GM12878 (cell line): ENCODE measurements at regions not wholly inside any gene's neighbourhood (a gene's known extent, or its start where the extent isn't known, plus 50 kb on each side); places are given as distances from the start of the nearest gene placed in this dataset.

Experiments
- ATAC-seq: fragments of 200-7000 bp; cut with Tn5 transposase; 3 replicates; pipeline ENCODE4 v1.9.1; 2020; ENCODE audit warnings: mild to moderate bottlenecking, moderate library complexity
- BruUV-seq: library from RNA; stranded (reverse); fragments of 400-500 nt; replicated peaks from 2 replicates; lab custom pipeline; 2021; lab: Mats Ljungman, UMichigan
- CTCF ChIA-PET: fragments of 300-600 bp; sonication (Branson Sonifier 250); formaldehyde crosslinking; extraction: SDS; loops from one replicate; lab custom pipeline; 2021; ENCODE audit warnings: inconsistent platforms; lab: Yijun Ruan, JAX
- POLR2A ChIA-PET: fragments of 350-600 bp; formaldehyde crosslinking; extraction: SDS; loops from one replicate; lab custom pipeline; 2021; ENCODE audit warnings: inconsistent platforms; lab: Charles Lee
- RAD21 ChIA-PET: fragments of 300-600 bp; sonication (Branson Sonifier 250); formaldehyde crosslinking; loops from one replicate; lab custom pipeline; 2023; ENCODE audit warnings: antibody characterized with exemption; ENCODE audit not compliant: unreplicated experiment; lab: Charles Lee
- SMC1A ChIA-PET: fragments of 300-600 bp; sonication (Branson Sonifier 250); formaldehyde crosslinking; loops from one replicate; lab custom pipeline; 2023; ENCODE audit not compliant: unreplicated experiment, uncharacterized antibody; lab: Charles Lee
- DNase-seq: peaks from one replicate; pipeline ENCODE4 v3.0.0-alpha.2; 2011; ENCODE audit warnings: low read depth, low spot score
- FAIRE-seq: peaks from 3 replicates; lab custom pipeline; 2011; peaks lifted over from hg19 to GRCh38; lab: Jason Lieb, UNC
- H2AFZ ChIP-seq: 2 replicates; pipeline ENCODE4 v1.6.0; 2011; ENCODE audit warnings: low read depth, low read length, control low read depth; ENCODE audit not compliant: control insufficient read depth
- H3K27ac ChIP-seq: 2 replicates; pipeline ENCODE4 v1.5.1; 2011; ENCODE audit warnings: control low read depth; ENCODE audit not compliant: control insufficient read depth, insufficient read depth
- H3K27me3 ChIP-seq, 2 experiments: replicated peaks in 1 of 2; 2 replicates each; pipeline versions ENCODE4 v1.6.0 to v1.6.1; 2011; ENCODE audit warnings: low read length in 1 of 2; ENCODE audit not compliant: control insufficient read depth in 2 of 2, insufficient read depth in 2 of 2
- H3K36me3 ChIP-seq, 2 experiments: 2 replicates each; pipeline ENCODE4 v1.5.1; 2011; ENCODE audit warnings: low read length in 1 of 2; ENCODE audit not compliant: control insufficient read depth in 2 of 2, insufficient read depth in 2 of 2
- H3K4me1 ChIP-seq: 2 replicates; pipeline ENCODE4 v1.6.1; 2011; ENCODE audit warnings: mild to moderate bottlenecking, low read length, moderate library complexity, mixed read lengths; ENCODE audit not compliant: control insufficient read depth, insufficient read depth
- H3K4me2 ChIP-seq: 2 replicates; pipeline ENCODE4 v1.6.0; 2011; ENCODE audit warnings: control low read depth; ENCODE audit not compliant: control insufficient read depth, insufficient read depth
- H3K4me3 ChIP-seq: fragments of 200-600 bp; sonication (generic); 2 replicates; pipeline ENCODE4 v1.5.1; 2016
- H3K79me2 ChIP-seq: 2 replicates; pipeline ENCODE4 v1.6.0; 2011; ENCODE audit warnings: low read length; ENCODE audit not compliant: control insufficient read depth, insufficient read depth
- H3K9ac ChIP-seq: 2 replicates; pipeline ENCODE4 v1.8.0; 2011; ENCODE audit warnings: low read length, control low read depth, mixed read lengths; ENCODE audit not compliant: control insufficient read depth, insufficient read depth
- H3K9me3 ChIP-seq: replicated peaks from 3 replicates; pipeline ENCODE4 v1.5.1; 2011; ENCODE audit warnings: mild to moderate bottlenecking, low read length; ENCODE audit not compliant: control insufficient read depth, insufficient read depth
- H4K20me1 ChIP-seq: 2 replicates; pipeline ENCODE4 v1.6.0; 2011; ENCODE audit not compliant: control insufficient read depth, insufficient read depth
- CBX3 ChIP-seq: fragments of 200-600 bp; sonication (generic); IDR thresholded peaks from 2 replicates; pipeline ENCODE4 v1.6.1; 2016; ENCODE audit warnings: low read depth, borderline replicate concordance
- ESRRA ChIP-seq: IDR thresholded peaks from 2 replicates; pipeline ENCODE4 v1.6.1; 2012; ENCODE audit warnings: mild to moderate bottlenecking, low read length, improper control_type of control experiment
- FOXK2 ChIP-seq: fragments of 450-650 bp; IDR thresholded peaks from 2 replicates; pipeline ENCODE4 v1.6.1; 2017; ENCODE audit warnings: mild to moderate bottlenecking, moderate library complexity
- FOXM1 ChIP-seq: IDR thresholded peaks from 2 replicates; pipeline ENCODE4 v1.6.1; 2012; ENCODE audit warnings: low read depth, mild to moderate bottlenecking, inconsistent platforms, low read length, moderate library complexity
- HDGF ChIP-seq: fragments of 450-650 bp; IDR thresholded peaks from 2 replicates; pipeline ENCODE4 v1.6.1; 2016; ENCODE audit warnings: antibody characterized with exemption
- RELA ChIP-seq: fragments of 450-650 bp; IDR thresholded peaks from 2 replicates; pipeline ENCODE4 v1.8.0; 2014; ENCODE audit warnings: borderline replicate concordance; ENCODE audit not compliant: partially characterized antibody
- SMAD1 ChIP-seq: fragments of 450-650 bp; IDR thresholded peaks from 2 replicates; pipeline ENCODE4 v1.6.1; 2018; ENCODE audit warnings: mild to moderate bottlenecking, low read depth; ENCODE audit not compliant: partially characterized antibody
- SRF ChIP-seq, 2 experiments: IDR thresholded peaks; 2 replicates each; pipeline ENCODE4 v1.6.1; 2011; ENCODE audit warnings: low read depth in 2 of 2, low read length in 2 of 2, mild to moderate bottlenecking in 1 of 2, moderate library complexity in 1 of 2
- ZBTB11 ChIP-seq: fragments of 450-650 bp; formaldehyde crosslinking; IDR thresholded peaks from 2 replicates; pipeline ENCODE4 v1.5.0; 2022; ENCODE audit warnings: mild to moderate bottlenecking, missing genetic modification characterization
- ZNF274 ChIP-seq: IDR thresholded peaks from one replicate; pipeline ENCODE4 v1.8.0; 2011; ENCODE audit not compliant: insufficient read length, insufficient read depth
- ZSCAN29 ChIP-seq: fragments of 450-650 bp; IDR thresholded peaks from 2 replicates; pipeline ENCODE4 v1.6.1; 2017; ENCODE audit warnings: mild to moderate bottlenecking, moderate library complexity
- WGBS: methylation state at CpG from one replicate; pipeline ENCODE4 v1.1.6; 2016; ENCODE audit warnings: low lambda C conversion rate; ENCODE audit not compliant: insufficient replicate concordance, insufficient coverage; ENCODE audit errors: missing lambda C conversion rate; 5-methylcytosine and 5-hydroxymethylcytosine counted together
- in situ Hi-C: fragments of 300-500 bp; cut with MboI; formaldehyde crosslinking; loops from 9 replicates; pipeline ENCODE4 v1.14.3; 2018; ENCODE audit warnings: mixed read lengths
- intact Hi-C: fragments of 100-400 bp; cut with micrococcal nuclease; formaldehyde crosslinking; loops from one replicate; pipeline ENCODE4 v1.14.2; 2022; ENCODE audit not compliant: unreplicated experiment
- TF ChIP-seq, protein P1 (sequence below): fragments of 450-650 bp; IDR thresholded peaks from 2 replicates; pipeline ENCODE4 v1.6.1; 2016; ENCODE audit warnings: mild to moderate bottlenecking
- TF ChIP-seq, protein P2 (sequence below): IDR thresholded peaks from 2 replicates; pipeline ENCODE4 v1.6.1; 2012; ENCODE audit warnings: low read length, inconsistent platforms

- H3K4me3 ChIP-seq: no peak overlapping the region
- ChIA-PET POLR2A (no interaction called here), RAD21 (no interaction called here), SMC1A (interaction anchor here (0.7 kb wide), 1 partner anchor 877 kb away, joined by 3 read pairs; no protein-coding TSS in a partner anchor), CTCF (no interaction called here)
- H3K4me2 ChIP-seq: no peak overlapping the region
- no peak for TF ChIP-seq ZSCAN29
- TF ChIP-seq SRF (IDR thresholded peaks at IDR 0.05; ENCODE audit: low read depth in 2 of 2, low read length in 2 of 2): no peak
- no peaks in the 10 kb centered on the region for H3K4me1 ChIP-seq
- H3K36me3 ChIP-seq: no peaks in the 10 kb centered on the region
- no peaks in the 10 kb centered on the region for H4K20me1 ChIP-seq
- BruUV-seq: no TSS peak
- ATAC-seq (no peak), FAIRE-seq (no peak), DNase-seq (no peak)
- no peak overlapping the region for H3K9ac ChIP-seq
- H3K79me2 ChIP-seq: no peaks in the 10 kb centered on the region
- in situ Hi-C loops: no loop called here
- intact Hi-C loops: no loop called here
- no peak overlapping the region for H3K27ac ChIP-seq
- H2AFZ ChIP-seq: no peak overlapping the region
- 37% methylated on average over 7 of the region's 7 CpGs for WGBS
- H3K9me3 ChIP-seq: no peaks in the 10 kb centered on the region
- H3K27me3 ChIP-seq: no peaks in the 10 kb centered on the region
Observed at GRCh38 chr2:22850310-22850709, 534.7 kb upstream of the KLHL29 start.

- Histone ChIP-seq H4K20me1 (no peaks in the 10 kb centered on the region), H2AFZ (no peak overlapping the region), H3K36me3 (no peaks in the 10 kb centered on the region), H3K4me2 (no peak overlapping the region), H3K9me3 (no peaks in the 10 kb centered on the region), H3K4me1 (no peaks in the 10 kb centered on the region), H3K4me3 (no peak overlapping the region), H3K9ac (no peak overlapping the region), H3K27ac (no peak overlapping the region), H3K79me2 (no peaks in the 10 kb centered on the region), H3K27me3 (no peaks in the 10 kb centered on the region)
- in situ Hi-C loops (no loop called here), intact Hi-C loops (no loop called here)
- FAIRE-seq (no peak), DNase-seq (no peak), ATAC-seq (no peak)
- 8% methylated on average over 3 of the region's 3 CpGs for WGBS
- ChIA-PET SMC1A (no interaction called here), RAD21 (no interaction called here), CTCF (interaction anchor here (1.6 kb wide), 1 partner anchor 11 kb away, joined by 4 read pairs; no protein-coding TSS in a partner anchor), POLR2A (no interaction called here)
- no TSS peak for BruUV-seq
- TF ChIP-seq ZBTB11 (CRISPR knock-in tag) (no peak), ZNF274 (no peak), HDGF (no peak), FOXK2 (no peak), RELA (no peak), CBX3 (no peak), SRF (IDR thresholded peaks at IDR 0.05; ENCODE audit: low read depth in 2 of 2, low read length in 2 of 2) (no peak), ESRRA (no peak), SMAD1 (no peak), FOXM1 (no peak)
- TF ChIP-seq, protein P1, sequence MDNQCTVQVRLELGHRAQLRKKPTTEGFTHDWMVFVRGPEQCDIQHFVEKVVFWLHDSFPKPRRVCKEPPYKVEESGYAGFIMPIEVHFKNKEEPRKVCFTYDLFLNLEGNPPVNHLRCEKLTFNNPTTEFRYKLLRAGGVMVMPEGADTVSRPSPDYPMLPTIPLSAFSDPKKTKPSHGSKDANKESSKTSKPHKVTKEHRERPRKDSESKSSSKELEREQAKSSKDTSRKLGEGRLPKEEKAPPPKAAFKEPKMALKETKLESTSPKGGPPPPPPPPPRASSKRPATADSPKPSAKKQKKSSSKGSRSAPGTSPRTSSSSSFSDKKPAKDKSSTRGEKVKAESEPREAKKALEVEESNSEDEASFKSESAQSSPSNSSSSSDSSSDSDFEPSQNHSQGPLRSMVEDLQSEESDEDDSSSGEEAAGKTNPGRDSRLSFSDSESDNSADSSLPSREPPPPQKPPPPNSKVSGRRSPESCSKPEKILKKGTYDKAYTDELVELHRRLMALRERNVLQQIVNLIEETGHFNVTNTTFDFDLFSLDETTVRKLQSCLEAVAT: no peak
- TF ChIP-seq, protein P2, sequence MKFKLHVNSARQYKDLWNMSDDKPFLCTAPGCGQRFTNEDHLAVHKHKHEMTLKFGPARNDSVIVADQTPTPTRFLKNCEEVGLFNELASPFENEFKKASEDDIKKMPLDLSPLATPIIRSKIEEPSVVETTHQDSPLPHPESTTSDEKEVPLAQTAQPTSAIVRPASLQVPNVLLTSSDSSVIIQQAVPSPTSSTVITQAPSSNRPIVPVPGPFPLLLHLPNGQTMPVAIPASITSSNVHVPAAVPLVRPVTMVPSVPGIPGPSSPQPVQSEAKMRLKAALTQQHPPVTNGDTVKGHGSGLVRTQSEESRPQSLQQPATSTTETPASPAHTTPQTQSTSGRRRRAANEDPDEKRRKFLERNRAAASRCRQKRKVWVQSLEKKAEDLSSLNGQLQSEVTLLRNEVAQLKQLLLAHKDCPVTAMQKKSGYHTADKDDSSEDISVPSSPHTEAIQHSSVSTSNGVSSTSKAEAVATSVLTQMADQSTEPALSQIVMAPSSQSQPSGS: no peak
Observed at GRCh38 chr2:22854588-22854987, 530.4 kb upstream of the KLHL29 start.
